SK-N-SH (cell line): ENCODE measurements at regions not wholly inside any gene's neighbourhood (a gene's known extent, or its start where the extent isn't known, plus 50 kb on each side); places are given as distances from the start of the nearest gene placed in this dataset.

ENCODE experiments used
- CTCF ChIP-seq: fragments of 200-600 bp; sonication (generic); IDR thresholded peaks from 2 replicates; pipeline ENCODE4 v1.6.1; 2017; ENCODE audit warnings: antibody characterized with exemption, mild to moderate bottlenecking, moderate library complexity
- REST ChIP-seq: IDR thresholded peaks from 2 replicates; pipeline ENCODE4 v1.6.1; 2012; ENCODE audit warnings: mild to moderate bottlenecking, low read depth, low read length, moderate library complexity
- TCF12 ChIP-seq: IDR thresholded peaks from 2 replicates; pipeline ENCODE4 v1.4.0; 2012

GRCh38 chr10:52615756-52616394 is 156.7 kb downstream of the MBL2 start:
- TF ChIP-seq REST = no peak
- TF ChIP-seq TCF12 = no peak
- no peak for TF ChIP-seq CTCF
